ENCODE measurements at regions not wholly inside any gene's neighbourhood (a gene's known extent, or its start where the extent isn't known, plus 50 kb on each side); places are given as distances from the start of the nearest gene placed in this dataset.

DNA sequence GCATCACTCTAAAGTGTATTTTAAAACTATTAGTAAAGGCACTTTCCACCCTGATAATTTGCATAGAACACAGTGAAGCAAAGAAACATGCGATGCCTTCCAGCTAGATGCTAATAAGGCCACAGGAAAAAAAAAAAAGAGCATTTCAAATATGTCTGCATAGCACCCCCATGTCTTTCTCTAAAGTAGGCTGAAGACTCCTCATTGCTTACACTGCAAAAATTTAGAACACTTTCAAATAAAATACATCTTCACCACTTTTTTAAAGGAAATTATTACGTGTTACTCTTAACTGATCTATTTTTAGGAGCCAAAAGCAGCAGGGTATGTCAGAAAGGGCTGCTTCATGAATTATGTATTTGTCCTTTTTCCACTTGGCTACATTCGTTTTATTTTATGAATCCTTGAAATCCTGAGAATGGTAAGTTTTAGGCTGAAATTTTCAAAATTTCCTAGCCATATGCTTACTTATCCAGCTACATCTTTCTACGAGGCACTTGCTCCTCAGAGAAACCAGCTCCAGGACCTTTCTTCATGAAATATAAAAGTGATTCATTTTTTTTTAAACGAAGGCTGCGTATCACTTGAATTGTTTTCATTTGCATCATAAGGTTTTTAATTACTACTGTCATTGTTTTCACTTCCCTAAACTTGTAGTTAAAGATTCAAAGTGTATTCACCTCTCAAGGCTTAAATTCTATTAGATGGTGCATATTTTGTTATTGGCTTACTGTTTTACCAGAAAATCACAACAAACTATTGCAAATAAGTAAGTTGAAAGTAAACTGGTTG is 513.0 kb downstream of the PTPRC start:
- TF ChIP-seq, protein P1, sequence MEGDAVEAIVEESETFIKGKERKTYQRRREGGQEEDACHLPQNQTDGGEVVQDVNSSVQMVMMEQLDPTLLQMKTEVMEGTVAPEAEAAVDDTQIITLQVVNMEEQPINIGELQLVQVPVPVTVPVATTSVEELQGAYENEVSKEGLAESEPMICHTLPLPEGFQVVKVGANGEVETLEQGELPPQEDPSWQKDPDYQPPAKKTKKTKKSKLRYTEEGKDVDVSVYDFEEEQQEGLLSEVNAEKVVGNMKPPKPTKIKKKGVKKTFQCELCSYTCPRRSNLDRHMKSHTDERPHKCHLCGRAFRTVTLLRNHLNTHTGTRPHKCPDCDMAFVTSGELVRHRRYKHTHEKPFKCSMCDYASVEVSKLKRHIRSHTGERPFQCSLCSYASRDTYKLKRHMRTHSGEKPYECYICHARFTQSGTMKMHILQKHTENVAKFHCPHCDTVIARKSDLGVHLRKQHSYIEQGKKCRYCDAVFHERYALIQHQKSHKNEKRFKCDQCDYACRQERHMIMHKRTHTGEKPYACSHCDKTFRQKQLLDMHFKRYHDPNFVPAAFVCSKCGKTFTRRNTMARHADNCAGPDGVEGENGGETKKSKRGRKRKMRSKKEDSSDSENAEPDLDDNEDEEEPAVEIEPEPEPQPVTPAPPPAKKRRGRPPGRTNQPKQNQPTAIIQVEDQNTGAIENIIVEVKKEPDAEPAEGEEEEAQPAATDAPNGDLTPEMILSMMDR (IDR thresholded peaks at IDR 0.05), result no peak
- TF ChIP-seq POLR2A (IDR thresholded peaks at IDR 0.05), result no peak
